AG09309 (cell line): ENCODE measurements at regions not wholly inside any gene's neighbourhood (a gene's known extent, or its start where the extent isn't known, plus 50 kb on each side); places are given as distances from the start of the nearest gene placed in this dataset.
"Not testable (repeated sequence)": the region's sequence is repeated elsewhere in the genome, so short reads cannot be mapped to it uniquely, and the experiment has no call there.

Source experiments
- DNase-seq: peaks from one replicate; pipeline ENCODE4 v3.0.0-alpha.2; 2010; ENCODE audit warnings: low read depth
- H3K4me3 ChIP-seq: 2 replicates; pipeline ENCODE4 v1.5.1; 2011; ENCODE audit warnings: mild to moderate bottlenecking, low read depth, low read length, moderate library complexity; ENCODE audit not compliant: control insufficient read depth
- TF ChIP-seq, protein P1 (sequence below): IDR thresholded peaks from 2 replicates; pipeline ENCODE4 v1.5.1; 2011; ENCODE audit warnings: mild to moderate bottlenecking, low read depth, low read length, inconsistent platforms; ENCODE audit not compliant: insufficient read depth, control insufficient read depth; ENCODE audit errors: missing control alignments

DNA sequence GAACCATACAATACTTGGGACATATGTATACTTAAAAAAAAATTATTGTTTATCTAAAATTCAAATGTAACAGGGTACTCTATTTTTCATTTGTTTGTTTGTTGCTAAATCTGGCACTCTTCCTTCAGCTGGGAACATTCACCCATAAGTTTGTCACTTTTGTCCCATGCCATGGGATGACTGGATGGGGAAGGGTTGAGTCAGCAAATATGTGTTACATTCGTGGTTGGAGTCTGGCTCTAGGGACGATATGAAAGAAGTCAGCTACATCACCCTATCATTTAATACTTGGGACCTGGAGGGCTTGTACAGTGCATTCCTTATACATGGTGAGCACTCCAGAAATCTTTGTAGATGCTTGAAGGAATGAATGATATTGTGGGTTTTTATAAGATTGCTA, 131.3 kb downstream of the IPO8 start:
- DNase-seq: no peak
- no peak overlapping the region for H3K4me3 ChIP-seq
- TF ChIP-seq, protein P1, sequence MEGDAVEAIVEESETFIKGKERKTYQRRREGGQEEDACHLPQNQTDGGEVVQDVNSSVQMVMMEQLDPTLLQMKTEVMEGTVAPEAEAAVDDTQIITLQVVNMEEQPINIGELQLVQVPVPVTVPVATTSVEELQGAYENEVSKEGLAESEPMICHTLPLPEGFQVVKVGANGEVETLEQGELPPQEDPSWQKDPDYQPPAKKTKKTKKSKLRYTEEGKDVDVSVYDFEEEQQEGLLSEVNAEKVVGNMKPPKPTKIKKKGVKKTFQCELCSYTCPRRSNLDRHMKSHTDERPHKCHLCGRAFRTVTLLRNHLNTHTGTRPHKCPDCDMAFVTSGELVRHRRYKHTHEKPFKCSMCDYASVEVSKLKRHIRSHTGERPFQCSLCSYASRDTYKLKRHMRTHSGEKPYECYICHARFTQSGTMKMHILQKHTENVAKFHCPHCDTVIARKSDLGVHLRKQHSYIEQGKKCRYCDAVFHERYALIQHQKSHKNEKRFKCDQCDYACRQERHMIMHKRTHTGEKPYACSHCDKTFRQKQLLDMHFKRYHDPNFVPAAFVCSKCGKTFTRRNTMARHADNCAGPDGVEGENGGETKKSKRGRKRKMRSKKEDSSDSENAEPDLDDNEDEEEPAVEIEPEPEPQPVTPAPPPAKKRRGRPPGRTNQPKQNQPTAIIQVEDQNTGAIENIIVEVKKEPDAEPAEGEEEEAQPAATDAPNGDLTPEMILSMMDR: no peak

DNA sequence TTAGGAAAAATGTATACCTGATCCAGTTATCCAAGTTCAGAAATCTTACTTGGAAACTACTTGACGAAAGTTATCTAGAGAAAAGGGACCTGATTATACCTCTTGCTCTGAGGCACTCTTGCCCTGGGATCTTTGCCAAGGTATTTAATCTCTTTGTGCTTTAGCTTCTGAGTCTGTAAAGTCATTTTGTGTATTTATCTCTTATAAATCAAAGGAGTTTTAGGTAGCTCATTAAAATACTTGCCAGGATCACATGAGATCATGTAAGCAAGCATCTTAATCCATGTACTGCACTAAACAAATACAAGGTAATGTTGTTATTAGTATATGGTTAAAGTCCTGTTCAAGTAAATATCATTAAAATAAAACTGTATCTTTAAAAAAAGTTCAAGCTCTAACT, 147.5 kb downstream of the IPO8 start:
- H3K4me3 ChIP-seq: no peak overlapping the region
- DNase-seq: no peak
- TF ChIP-seq, protein P1: no peak

DNA sequence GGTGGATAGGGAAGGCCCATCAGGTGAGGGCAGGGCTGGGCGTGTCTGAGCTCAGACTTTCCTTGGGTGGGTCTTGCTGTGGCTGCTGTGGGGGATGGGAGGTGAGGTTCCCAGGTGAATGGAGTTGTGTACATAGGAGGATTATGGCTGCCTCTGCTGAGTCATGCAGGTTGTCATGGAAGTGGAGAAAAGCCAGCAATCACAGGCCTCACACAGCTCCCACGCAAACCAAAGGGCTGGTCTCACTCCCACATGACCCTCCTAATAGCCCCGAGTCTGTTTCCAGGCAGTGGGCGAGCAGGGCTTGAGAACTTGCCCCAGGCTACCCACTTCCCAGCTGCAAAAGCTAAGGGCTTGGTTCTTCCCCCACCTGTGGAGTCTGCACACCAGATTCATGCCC, 149.5 kb downstream of the IPO8 start:
- TF ChIP-seq, protein P1: no peak
- no peak for DNase-seq
- H3K4me3 ChIP-seq: no peak overlapping the region

DNA sequence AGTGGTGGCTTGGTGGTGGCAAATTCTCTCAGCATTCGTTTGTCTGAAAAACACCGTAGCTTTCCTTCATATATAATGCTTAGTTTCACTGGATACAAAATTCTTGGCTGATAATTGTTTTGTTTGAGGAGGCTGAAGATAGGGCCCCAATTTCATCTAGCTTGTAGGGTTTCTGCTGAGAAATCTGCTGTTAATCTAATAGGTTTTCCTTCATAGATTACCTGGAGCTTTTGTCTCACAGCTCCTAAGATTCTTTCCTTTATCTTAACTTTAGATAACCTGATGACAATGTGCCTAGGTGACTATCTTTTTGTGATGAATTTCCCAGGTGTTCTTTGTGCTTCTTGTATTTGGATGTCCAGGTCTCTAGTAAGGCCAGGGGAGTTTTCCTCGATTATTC, 151.0 kb downstream of the IPO8 start:
- H3K4me3 ChIP-seq, DNase-seq: not testable (repeated sequence)

DNA sequence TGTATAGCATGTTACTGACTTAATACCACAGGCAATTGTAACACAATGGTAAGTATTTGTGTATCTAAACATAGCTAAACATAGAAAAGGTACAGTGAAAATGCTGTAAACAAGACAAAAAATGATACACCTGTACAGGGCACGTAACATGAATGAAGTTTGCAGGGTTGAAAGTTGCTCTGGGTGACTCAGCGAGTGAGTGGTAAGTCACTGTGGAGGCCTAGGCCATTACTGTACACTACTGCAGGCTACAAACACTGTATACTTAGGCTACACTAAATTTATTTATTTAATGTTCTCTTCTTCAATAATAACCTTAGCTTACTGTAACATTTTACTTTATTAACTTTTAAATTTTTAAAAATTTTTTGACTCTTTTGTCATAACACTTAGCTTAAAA, 158.4 kb downstream of the IPO8 start:
- H3K4me3 ChIP-seq: no peak overlapping the region
- TF ChIP-seq, protein P1: no peak
- no peak for DNase-seq

DNA sequence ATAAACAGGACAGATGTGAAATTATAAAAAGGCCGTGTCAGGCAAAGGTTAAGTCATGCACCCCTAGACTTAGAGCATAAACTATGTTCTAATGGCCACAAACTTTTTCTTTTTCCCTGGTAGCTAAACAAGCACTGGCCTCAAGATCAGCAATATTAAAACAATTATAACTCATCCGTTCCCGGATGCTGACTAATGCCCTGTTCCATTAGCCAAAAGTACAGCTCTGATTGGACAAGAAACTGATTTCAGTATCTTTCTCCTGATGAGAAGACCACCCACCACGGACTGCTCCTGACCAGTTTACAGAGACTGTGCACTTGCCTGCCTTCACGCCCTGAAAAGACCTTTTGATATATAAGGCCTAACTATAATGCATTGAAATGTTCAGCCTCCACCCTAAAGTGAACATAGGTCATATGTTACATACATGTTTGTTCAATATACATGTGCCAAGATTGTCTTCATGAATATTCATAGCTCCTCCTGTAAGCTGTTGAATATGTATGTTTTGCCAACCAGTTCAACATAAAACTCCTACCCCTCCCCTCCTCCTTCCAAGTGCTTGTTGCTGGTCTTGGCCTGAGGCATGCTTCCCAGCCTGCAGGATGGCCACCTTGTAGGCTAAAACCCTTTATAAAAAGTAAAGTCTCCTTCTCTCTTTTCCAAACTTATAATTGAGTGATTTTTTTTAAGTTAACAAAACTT, 162.0 kb downstream of the IPO8 start:
- TF ChIP-seq, protein P1: no peak

DNA sequence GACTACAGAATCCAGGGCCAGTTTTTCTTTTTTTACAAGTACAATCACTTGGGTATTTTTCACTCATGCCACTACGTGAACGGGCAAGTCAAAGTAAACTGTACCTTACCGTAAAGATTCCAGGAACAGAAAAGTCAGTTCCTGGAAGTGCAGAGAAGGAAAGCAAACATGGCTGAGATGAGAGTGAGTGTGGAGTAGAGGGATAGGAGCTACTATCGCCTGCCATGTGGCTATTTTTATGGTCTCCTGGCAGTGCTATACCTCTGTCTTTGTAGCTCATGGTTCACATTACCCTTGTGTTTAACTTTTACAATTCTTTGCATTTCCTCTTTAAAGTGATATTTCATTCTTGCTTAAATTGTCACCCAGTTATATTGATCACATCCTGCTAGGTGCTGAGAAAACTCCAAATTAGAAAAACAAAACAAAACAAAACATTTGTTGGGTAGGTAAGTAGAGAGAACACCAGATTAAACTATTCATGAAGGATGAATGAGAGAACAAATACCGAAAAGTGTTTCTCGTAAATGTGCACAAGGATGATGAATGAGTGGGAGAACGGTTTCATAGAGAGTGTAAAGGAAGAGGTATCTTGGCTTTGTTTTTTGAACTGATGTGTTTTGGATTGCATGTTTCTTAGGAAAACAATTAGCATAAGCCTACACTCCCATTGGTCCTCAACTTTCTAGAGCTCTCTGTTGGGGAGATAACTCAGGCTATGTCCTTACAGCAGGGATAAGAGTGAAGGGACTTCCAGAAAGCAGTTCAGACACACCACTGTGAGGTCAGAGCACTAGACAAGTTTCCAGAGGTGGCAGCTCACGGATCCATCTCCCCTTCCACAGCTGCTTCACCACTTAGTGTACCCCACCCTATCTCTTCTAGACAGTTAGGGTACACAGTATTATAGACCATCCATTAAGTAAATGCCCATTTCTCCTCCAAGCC, 163.7 kb downstream of the IPO8 start:
- no peak for DNase-seq
- TF ChIP-seq, protein P1: no peak

More for the DNA sequence above, 162.0 kb downstream of the IPO8 start:
- H3K4me3 ChIP-seq: no peak overlapping the region
- no peak for DNase-seq

More for the DNA sequence above, 163.7 kb downstream of the IPO8 start:
- H3K4me3 ChIP-seq: no peak overlapping the region
